Skeletal muscle satellite cell (primary cell): ENCODE measurements at regions not wholly inside any gene's neighbourhood (a gene's known extent, or its start where the extent isn't known, plus 50 kb on each side); places are given as distances from the start of the nearest gene placed in this dataset.
"Not testable (repeated sequence)": the region's sequence is repeated elsewhere in the genome, so short reads cannot be mapped to it uniquely, and the experiment has no call there.

ENCODE experiments used
- H3K27me3 ChIP-seq: 2 replicates; pipeline ENCODE4 v1.7.0; 2013; ENCODE audit warnings: low read length; ENCODE audit not compliant: control insufficient read depth, insufficient read depth
- H3K36me3 ChIP-seq: 2 replicates; pipeline ENCODE4 v1.7.0; 2013; ENCODE audit warnings: mild to moderate bottlenecking, control low read depth, low read length; ENCODE audit not compliant: insufficient read depth
- H3K4me1 ChIP-seq: 2 replicates; pipeline ENCODE4 v1.7.0; 2013; ENCODE audit warnings: low read length; ENCODE audit not compliant: control insufficient read depth, insufficient read depth
- H3K4me2 ChIP-seq: 2 replicates; pipeline ENCODE4 v1.7.0; 2013; ENCODE audit warnings: mild to moderate bottlenecking, low read length
- H3K4me3 ChIP-seq: 2 replicates; pipeline ENCODE4 v1.7.0; 2013; ENCODE audit warnings: low read length
- H3K9ac ChIP-seq: 2 replicates; pipeline ENCODE4 v1.7.0; 2013; ENCODE audit warnings: mild to moderate bottlenecking, low read depth, low read length, moderate library complexity
- H3K9me3 ChIP-seq: replicated peaks from 2 replicates; pipeline ENCODE4 v1.7.0; 2013; ENCODE audit warnings: mild to moderate bottlenecking, control low read depth, low read length

DNA sequence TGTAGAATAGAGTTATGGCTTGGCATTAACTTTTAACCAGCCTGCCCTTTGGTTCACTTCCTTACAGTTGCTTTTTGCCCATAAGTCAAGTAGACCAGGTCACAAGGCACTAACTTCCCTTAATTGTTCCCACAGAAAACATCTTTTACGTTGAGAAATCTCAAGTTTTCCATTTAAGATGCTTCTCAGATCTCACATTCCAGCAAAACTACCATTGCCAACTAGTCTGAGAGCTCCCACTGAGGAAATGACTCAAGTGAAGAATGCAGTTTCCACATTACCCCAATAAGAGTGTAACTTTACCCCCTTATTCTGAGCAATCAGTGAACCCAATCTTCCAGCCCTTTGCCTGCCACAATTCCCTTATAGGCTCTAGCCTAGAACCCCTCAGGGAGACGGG lies 502.2 kb upstream of the OLFM3 start:
- H3K4me3 ChIP-seq: no peak overlapping the region
- no peaks in the 10 kb centered on the region for H3K9me3 ChIP-seq
- no peaks in the 10 kb centered on the region for H3K27me3 ChIP-seq
- H3K36me3 ChIP-seq: no peaks in the 10 kb centered on the region
- H3K4me1 ChIP-seq: no peaks in the 10 kb centered on the region
- no peak overlapping the region for H3K4me2 ChIP-seq
- H3K9ac ChIP-seq: no peak overlapping the region

DNA sequence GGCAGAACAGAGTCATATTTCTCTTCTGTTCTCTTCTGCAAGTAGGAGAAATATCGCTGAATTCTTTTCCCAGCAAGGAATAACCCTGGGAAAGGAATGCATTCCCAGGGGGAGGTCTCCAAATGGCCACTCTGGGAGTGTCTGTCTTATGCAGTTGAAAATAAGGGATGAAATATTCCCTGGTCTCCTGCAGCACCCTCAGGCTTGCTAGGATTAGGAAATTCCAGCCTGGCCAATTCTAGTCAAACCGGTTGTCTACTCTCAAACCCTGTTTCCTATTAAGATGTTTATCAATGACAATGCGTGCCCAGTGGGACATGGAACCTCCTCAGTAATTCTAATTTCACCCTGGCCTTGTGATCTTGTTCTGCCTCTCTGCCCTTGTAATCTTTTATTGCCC lies 501.1 kb upstream of the OLFM3 start:
- not testable (repeated sequence) for H3K9me3 ChIP-seq, H3K9ac ChIP-seq, H3K4me3 ChIP-seq, H3K36me3 ChIP-seq, H3K27me3 ChIP-seq, H3K4me1 ChIP-seq, H3K4me2 ChIP-seq

DNA sequence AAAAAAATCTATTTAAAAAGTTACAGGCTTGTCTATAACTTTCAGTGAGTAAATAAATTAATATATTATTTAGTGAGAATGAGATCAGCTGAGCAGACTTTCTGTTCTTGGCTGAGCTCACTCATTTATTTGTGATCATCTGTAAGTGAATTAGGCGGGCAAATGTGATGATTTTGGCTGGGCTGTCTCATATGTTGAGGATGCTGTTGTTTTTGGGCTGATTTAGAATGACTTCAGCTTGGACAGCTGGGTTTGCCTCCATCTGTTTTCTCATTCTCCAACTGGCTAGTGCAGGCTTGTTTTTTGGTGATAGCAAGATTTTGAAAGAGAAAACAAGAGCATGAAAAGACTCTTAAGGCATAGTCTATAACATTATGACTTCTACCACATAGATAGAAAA lies 475.8 kb upstream of the OLFM3 start:
- H3K4me2 ChIP-seq: no peak overlapping the region
- H3K9ac ChIP-seq: no peak overlapping the region
- no peaks in the 10 kb centered on the region for H3K36me3 ChIP-seq
- no peak overlapping the region for H3K4me3 ChIP-seq
- no peaks in the 10 kb centered on the region for H3K27me3 ChIP-seq
- no peaks in the 10 kb centered on the region for H3K9me3 ChIP-seq
- no peaks in the 10 kb centered on the region for H3K4me1 ChIP-seq

DNA sequence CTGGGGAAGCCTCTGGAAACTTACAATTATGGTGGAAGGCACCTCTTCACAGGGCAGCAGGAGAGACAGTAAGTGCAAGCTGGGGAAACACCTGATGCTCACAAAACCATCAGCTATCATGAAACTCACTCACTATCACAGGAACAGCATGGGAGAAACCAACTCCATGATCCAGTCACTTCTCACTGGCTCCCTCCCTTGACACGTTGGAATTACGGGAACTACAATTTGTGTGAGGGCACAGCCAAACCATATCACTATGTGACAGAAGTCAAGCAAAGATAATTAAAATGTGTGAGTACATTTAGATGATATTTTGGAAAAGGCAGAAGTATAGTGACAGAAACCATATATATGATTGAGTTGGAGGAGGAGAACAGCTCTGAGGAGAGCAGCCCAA lies 474.0 kb upstream of the OLFM3 start:
- H3K27me3 ChIP-seq: no peaks in the 10 kb centered on the region
- H3K36me3 ChIP-seq: no peaks in the 10 kb centered on the region

DNA sequence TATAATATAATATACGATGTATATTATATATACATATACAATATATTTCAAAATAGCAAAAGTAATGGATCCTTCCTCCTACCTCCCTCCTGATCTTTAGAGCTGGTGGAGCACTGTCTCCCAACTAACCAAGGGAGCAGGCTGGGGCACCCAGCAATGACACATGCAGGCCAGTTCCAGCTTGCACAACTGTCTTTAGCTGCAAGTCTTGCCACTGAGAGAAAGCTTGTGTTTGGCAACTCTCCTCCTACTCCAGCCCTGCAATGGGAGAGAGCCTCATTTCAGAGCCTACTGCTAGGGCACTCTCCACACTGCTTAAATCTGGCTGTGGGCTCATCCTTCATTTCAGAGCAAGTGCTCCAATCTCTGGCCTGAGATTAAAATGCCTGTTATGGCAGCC lies 469.8 kb upstream of the OLFM3 start:
- no peak overlapping the region for H3K4me3 ChIP-seq
- no peaks in the 10 kb centered on the region for H3K4me1 ChIP-seq
- no peaks in the 10 kb centered on the region for H3K36me3 ChIP-seq
- no peaks in the 10 kb centered on the region for H3K27me3 ChIP-seq
- no peak overlapping the region for H3K4me2 ChIP-seq
- H3K9ac ChIP-seq: no peak overlapping the region
- no peaks in the 10 kb centered on the region for H3K9me3 ChIP-seq

More for the DNA sequence above, 474.0 kb upstream of the OLFM3 start:
- H3K4me2 ChIP-seq: no peak overlapping the region
- H3K9me3 ChIP-seq: no peaks in the 10 kb centered on the region
- H3K4me3 ChIP-seq: no peak overlapping the region
- H3K4me1 ChIP-seq: no peaks in the 10 kb centered on the region
- no peak overlapping the region for H3K9ac ChIP-seq

DNA sequence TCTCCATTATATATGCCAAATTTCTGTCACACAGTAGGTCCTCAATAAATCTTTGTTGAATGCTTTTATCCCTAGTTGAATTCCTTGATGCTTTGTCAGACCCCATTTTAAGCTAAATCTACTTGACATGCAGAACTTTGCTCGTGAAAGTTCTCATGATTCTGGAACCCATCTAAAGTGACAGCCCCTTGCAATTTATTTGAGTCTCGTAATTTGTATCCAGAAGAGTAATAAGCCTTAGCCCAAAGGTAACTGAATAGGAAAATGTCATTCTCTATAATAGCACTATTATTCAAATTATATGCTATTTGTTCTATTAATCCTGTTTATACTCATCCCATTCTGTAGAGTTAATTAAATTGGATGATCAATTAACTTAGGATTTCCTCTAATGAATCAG lies 466.6 kb upstream of the OLFM3 start:
- Histone ChIP-seq H3K9me3 (no peaks in the 10 kb centered on the region), H3K36me3 (no peaks in the 10 kb centered on the region), H3K4me2 (no peak overlapping the region), H3K4me3 (no peak overlapping the region), H3K4me1 (no peaks in the 10 kb centered on the region), H3K9ac (no peak overlapping the region), H3K27me3 (no peaks in the 10 kb centered on the region)

DNA sequence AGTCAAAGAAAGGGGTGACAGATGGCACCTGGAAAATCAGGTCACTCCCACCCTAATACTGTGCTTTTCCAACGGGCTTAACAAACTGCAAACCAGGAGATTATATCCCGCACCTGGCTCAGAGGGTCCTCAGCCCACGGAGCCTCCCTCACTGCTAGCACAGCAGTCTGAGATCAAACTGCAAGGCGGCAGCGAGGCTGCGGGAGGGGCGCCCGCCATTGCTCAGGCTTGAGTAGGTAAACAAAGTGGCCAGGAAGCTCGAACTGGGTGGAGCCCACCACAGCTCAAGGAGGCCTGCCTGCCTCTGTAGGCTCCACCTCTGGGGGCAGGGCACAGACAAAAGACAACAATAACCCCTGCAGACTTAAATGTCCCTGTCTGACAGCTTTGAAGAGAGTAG lies 445.6 kb upstream of the OLFM3 start:
- H3K36me3 ChIP-seq, H3K9me3 ChIP-seq, H3K4me2 ChIP-seq: not testable (repeated sequence)

DNA sequence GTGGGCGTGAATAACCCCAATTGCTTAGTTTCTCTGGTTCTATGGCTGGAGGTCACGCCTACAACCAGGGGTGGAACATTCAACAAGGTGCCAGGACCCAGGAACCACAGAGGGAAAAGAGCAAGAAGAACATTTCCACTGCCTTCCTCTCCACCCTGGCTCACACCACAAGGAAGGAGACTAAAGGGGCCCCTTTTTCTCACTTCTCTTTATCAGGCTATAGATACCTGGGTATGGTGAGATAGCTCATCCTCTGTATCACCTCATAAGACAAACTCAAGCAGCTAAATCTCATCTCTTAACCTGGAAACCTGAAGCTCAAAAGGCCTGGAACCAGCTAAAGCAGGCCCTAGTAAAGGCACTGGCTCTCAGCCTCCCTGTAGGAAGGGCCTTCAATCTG lies 438.8 kb upstream of the OLFM3 start:
- Histone ChIP-seq H3K27me3 (no peaks in the 10 kb centered on the region), H3K9ac (no peak overlapping the region), H3K4me3 (no peak overlapping the region), H3K4me1 (no peaks in the 10 kb centered on the region), H3K36me3 (no peaks in the 10 kb centered on the region), H3K4me2 (no peak overlapping the region), H3K9me3 (no peaks in the 10 kb centered on the region)

More for the DNA sequence above, 445.6 kb upstream of the OLFM3 start:
- not testable (repeated sequence) for H3K4me3 ChIP-seq, H3K9ac ChIP-seq, H3K27me3 ChIP-seq, H3K4me1 ChIP-seq

DNA sequence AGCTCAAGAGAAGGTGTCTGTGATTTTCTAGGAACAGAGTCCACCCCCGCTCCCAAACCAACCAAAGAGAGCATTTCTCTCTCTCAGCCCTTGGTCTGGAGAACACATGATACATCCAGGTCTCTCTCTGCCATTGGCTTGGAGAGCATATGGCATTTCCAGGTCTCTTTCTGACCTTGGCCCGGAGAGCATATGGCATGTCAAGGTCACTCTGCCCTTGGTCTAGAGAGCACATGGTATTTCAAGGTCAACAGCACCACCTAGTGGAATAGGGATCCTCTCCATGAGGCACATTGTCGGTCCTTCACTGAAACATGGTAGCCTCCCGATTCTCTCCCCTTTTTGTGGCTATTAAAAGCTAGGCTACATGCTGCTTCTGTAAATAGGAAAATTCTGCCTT lies 437.7 kb upstream of the OLFM3 start:
- H3K4me2 ChIP-seq: no peak overlapping the region
- no peaks in the 10 kb centered on the region for H3K36me3 ChIP-seq
- no peaks in the 10 kb centered on the region for H3K9me3 ChIP-seq
- no peak overlapping the region for H3K4me3 ChIP-seq
- H3K27me3 ChIP-seq: no peaks in the 10 kb centered on the region
- no peak overlapping the region for H3K9ac ChIP-seq
- no peaks in the 10 kb centered on the region for H3K4me1 ChIP-seq

DNA sequence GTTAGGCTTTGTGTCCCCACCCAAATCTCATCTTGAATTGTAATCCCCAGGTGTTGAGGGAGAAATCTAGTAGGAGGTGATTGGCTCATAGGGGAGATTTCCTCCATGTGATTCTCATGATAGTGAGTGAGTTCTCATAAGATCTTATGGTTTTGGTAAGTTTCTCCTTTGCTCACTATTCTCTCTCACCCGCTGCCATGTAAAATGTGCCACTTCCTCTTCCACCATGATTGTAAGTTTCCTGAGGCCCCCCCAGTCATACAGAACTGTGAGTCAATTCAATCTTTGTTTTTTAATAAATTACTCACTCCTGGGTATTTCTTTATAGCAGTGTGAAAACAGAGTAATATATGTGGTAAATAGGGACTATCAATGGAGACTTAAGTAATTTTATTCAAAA lies 434.5 kb upstream of the OLFM3 start:
- no peak overlapping the region for H3K4me3 ChIP-seq
- no peaks in the 10 kb centered on the region for H3K27me3 ChIP-seq
- no peaks in the 10 kb centered on the region for H3K36me3 ChIP-seq
- H3K9ac ChIP-seq: no peak overlapping the region
- no peaks in the 10 kb centered on the region for H3K9me3 ChIP-seq
- H3K4me1 ChIP-seq: no peaks in the 10 kb centered on the region
- no peak overlapping the region for H3K4me2 ChIP-seq

DNA sequence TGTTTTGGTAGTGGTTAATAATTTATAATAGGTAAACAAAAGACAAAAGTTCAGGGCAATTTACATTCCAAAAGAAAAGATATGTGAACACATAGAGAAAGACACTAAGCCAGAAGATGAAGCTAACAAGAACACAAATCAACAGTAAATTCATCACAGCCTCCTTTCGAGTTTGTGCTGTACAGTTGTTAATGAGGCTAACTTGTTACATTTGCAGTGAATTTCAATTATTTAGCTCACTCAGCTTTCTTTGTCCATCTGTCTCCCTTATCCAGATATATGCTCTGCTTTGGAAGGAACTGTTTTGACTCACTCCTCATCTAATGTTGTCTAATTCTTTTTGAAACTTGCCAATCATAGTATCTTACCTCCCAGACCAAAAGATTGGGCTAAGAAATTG lies 423.3 kb upstream of the OLFM3 start:
- no peaks in the 10 kb centered on the region for H3K36me3 ChIP-seq
- H3K4me2 ChIP-seq: no peak overlapping the region
- no peak overlapping the region for H3K9ac ChIP-seq
- H3K27me3 ChIP-seq: no peaks in the 10 kb centered on the region
- no peak overlapping the region for H3K4me3 ChIP-seq
- H3K4me1 ChIP-seq: no peaks in the 10 kb centered on the region
- no peaks in the 10 kb centered on the region for H3K9me3 ChIP-seq
